ENCODE measurements at regions not wholly inside any gene's neighbourhood (a gene's known extent, or its start where the extent isn't known, plus 50 kb on each side); places are given as distances from the start of the nearest gene placed in this dataset.

DNA sequence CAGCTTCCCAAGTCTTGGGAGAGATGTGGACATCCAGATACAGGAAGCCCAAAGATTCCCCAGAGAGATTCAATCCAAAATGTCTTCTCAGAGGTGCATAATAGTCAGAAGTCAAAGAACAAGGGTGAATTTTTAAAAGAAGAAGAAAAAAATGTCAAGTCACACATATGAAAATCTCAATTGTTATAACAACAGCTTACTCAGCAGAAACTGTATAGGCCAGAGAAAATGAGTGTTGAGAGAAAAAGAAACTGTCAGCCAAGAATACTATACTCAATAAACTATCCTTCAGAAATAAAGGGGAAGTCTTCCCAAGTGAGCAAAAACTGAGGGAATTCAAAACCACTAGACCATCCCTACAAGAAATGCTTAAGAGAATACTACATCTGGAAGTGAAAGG lies 612.9 kb upstream of the POU3F3 start:
- Histone ChIP-seq H3K4me3 (no peak overlapping the region), H3K27me3 (peaks cover 0 to 3% (median 0%) of the 10 kb centered on the region in 7 donors), H3K27ac (no peak overlapping the region), H3K9me3 (peaks cover 0 to 63% (median 37%) of the 10 kb centered on the region in 11 donors), H3K4me1 (no peaks in the 10 kb centered on the region), H3K36me3 (no peaks in the 10 kb centered on the region)
- DNase-seq (no peak), ATAC-seq (no peak)
- intact Hi-C loops (cut with DNase I), result no loop called here
- no peak for TF ChIP-seq CTCF (IDR thresholded peaks at IDR 0.05)

DNA sequence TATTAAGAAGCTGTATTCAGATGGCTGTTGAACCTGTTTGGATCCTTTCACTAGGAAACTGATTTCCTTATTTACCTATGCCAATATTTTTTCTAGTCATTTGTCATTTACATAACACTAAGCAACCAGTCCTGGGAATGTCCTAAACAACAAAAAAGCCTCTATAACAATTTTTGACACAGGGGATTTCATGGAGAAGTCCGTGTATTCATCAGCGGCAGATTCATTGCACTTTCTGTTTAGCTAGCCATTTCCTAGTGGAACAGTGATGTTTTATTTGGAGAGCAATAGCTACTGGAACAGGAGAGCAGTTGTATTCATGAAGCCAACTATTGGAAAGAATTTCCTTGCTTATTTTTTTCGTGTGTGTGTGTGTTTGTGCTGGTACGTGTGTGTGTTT lies 604.3 kb upstream of the POU3F3 start:
- Histone ChIP-seq H3K4me3 (no peak overlapping the region), H3K4me1 (no peaks in the 10 kb centered on the region), H3K9me3 (peaks cover 0 to 13% (median 2%) of the 10 kb centered on the region in 11 donors), H3K27ac (no peak overlapping the region), H3K36me3 (no peaks in the 10 kb centered on the region), H3K27me3 (no peaks in the 10 kb centered on the region)
- DNase-seq (no peak), ATAC-seq (no peak)
- intact Hi-C loops (cut with DNase I), result no loop called here
- TF ChIP-seq CTCF (IDR thresholded peaks at IDR 0.05), result no peak
- WGBS, 2 donors, result 52 to 63% methylated on average over 4 of the region's 4 CpGs

- no peak for DNase-seq
- WGBS, 2 donors, result 87 to 91% methylated on average over 2 of the region's 2 CpGs
- TF ChIP-seq CTCF (IDR thresholded peaks at IDR 0.05), result no peak
- Histone ChIP-seq H3K9me3 (peaks cover 0 to 7% (median 0%) of the 10 kb centered on the region in 11 donors), H3K4me3 (no peak overlapping the region), H3K27me3 (no peaks in the 10 kb centered on the region), H3K36me3 (no peaks in the 10 kb centered on the region), H3K4me1 (no peaks in the 10 kb centered on the region), H3K27ac (no peak overlapping the region)
- no peak for ATAC-seq
- intact Hi-C loops (cut with DNase I), result no loop called here
These were observed 603.3 kb upstream of the POU3F3 start for GRCh38 chr2:104250635-104251034.

DNA sequence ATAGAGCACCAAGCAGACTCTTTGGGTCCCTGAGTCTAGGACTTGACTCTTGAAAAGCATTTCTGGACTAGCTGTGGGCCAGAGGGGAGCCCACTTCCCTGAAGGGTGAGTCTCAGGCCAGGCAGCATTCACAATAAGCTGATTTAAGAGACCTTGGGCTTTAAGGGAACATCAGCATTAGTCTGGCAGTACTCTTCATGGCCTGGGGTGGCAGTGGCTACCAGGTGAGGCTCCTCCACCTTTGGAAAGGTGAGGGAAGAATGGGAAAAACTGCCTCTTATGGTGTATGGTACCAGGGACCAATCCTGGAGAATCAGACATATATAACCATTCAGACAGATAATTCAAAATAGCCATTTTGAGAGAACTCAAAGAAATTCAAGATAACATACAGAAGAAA lies 599.9 kb upstream of the POU3F3 start:
- ATAC-seq (no peak), DNase-seq (no peak)
- no peak for TF ChIP-seq CTCF (IDR thresholded peaks at IDR 0.05)
- peaks cover 0 to 32% (median 9%) of the 10 kb centered on the region in 11 donors for H3K9me3 ChIP-seq
- H3K4me1 ChIP-seq, result no peaks in the 10 kb centered on the region
- intact Hi-C loops (cut with DNase I), result no loop called here
- H3K4me3 ChIP-seq, result no peak overlapping the region
- H3K27me3 ChIP-seq, result no peaks in the 10 kb centered on the region
- no peaks in the 10 kb centered on the region for H3K36me3 ChIP-seq
- H3K27ac ChIP-seq, result no peak overlapping the region

GRCh38 chr2:104262714-104263113 lies 591.2 kb upstream of the POU3F3 start:
- ATAC-seq (no peak), DNase-seq (no peak)
- no peak for TF ChIP-seq CTCF (IDR thresholded peaks at IDR 0.05)
- peaks cover 0 to 77% (median 39%) of the 10 kb centered on the region in 11 donors for H3K9me3 ChIP-seq
- no peaks in the 10 kb centered on the region for H3K36me3 ChIP-seq
- WGBS, 2 donors, result 79 to 97% methylated on average over 1 of the region's 1 CpG
- H3K4me3 ChIP-seq, result no peak overlapping the region
- H3K27me3 ChIP-seq, result no peaks in the 10 kb centered on the region
- intact Hi-C loops (cut with DNase I), result no loop called here
- H3K27ac ChIP-seq, result no peak overlapping the region
- H3K4me1 ChIP-seq, result no peaks in the 10 kb centered on the region

Data from heart right ventricle (tissue), 16 donors.